ENCODE measurements at regions not wholly inside any gene's neighbourhood (a gene's known extent, or its start where the extent isn't known, plus 50 kb on each side); places are given as distances from the start of the nearest gene placed in this dataset.

- no peak for TF ChIP-seq POLR2A (IDR thresholded peaks at IDR 0.05; ENCODE audit: low read depth, low read length)
- FAIRE-seq (no peak), DNase-seq (ENCODE audit: insufficient read length, low spot score) (no peak)
Measured at GRCh38 chr1:221643404-221644144, 98.3 kb downstream of the DUSP10 start.

- TF ChIP-seq POLR2A (IDR thresholded peaks at IDR 0.05; ENCODE audit: low read depth, low read length), result no peak
- DNase-seq (ENCODE audit: insufficient read length, low spot score), result no peak
- no peak for FAIRE-seq
Measured at GRCh38 chr1:221644145-221644448, 97.8 kb downstream of the DUSP10 start.

DNA sequence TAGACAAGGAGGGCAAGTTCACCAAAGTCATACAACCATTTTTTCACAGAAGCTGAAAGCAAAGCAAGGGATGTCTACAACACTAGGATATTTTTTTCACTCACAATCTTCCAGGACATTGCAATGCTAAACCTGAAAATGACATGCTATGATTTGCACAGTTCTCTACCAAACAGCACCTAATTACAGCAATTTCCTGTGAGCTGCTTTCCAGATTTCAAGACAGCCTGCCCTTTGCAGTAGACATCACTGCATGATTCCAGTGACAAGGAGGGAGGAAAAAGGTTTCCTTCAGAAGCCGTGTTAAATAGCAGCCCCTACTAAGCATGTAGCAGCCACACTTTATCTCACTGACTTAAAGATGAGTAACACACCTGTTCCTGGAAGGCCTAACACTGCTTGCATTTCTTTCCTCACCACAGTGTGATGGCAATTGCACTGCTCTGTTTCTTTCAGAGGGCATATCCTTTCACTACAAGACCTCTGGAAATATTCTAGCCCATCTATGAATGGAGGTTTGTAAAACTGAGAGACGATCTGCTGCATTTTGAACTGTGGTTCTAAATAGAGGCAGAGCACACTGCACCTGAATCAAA lies 97.1 kb downstream of the DUSP10 start:
- DNase-seq (ENCODE audit: insufficient read length, low spot score) (no peak), FAIRE-seq (no peak)
- TF ChIP-seq POLR2A (IDR thresholded peaks at IDR 0.05; ENCODE audit: low read depth, low read length), result no peak

DNA sequence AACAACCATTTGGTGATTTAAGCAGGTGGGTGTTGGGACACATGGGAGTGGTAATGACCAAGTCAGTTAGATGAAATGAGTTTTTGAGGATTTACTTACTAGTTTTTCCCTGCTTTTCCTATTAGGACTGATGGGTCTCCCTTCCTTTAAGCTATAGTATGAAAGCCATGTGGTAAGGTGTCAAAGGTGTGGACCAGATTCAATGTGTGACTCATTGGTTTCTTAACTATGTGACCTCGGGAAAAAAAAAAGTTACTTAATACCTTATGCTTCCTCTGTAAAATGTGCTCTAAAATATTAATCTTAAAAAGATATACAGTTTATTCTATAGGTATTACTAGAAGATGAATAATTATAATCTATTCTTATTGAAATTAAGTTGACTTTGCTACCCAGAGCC lies 93.7 kb downstream of the DUSP10 start:
- DNase-seq (ENCODE audit: insufficient read length, low spot score), result no peak
- FAIRE-seq, result no peak
- TF ChIP-seq POLR2A (IDR thresholded peaks at IDR 0.05; ENCODE audit: low read depth, low read length), result no peak

Measured in H54 (cell line).